ENCODE measurements at regions not wholly inside any gene's neighbourhood (a gene's known extent, or its start where the extent isn't known, plus 50 kb on each side); places are given as distances from the start of the nearest gene placed in this dataset.
"Not testable (repeated sequence)": the region's sequence is repeated elsewhere in the genome, so short reads cannot be mapped to it uniquely, and the experiment has no call there.

DNA sequence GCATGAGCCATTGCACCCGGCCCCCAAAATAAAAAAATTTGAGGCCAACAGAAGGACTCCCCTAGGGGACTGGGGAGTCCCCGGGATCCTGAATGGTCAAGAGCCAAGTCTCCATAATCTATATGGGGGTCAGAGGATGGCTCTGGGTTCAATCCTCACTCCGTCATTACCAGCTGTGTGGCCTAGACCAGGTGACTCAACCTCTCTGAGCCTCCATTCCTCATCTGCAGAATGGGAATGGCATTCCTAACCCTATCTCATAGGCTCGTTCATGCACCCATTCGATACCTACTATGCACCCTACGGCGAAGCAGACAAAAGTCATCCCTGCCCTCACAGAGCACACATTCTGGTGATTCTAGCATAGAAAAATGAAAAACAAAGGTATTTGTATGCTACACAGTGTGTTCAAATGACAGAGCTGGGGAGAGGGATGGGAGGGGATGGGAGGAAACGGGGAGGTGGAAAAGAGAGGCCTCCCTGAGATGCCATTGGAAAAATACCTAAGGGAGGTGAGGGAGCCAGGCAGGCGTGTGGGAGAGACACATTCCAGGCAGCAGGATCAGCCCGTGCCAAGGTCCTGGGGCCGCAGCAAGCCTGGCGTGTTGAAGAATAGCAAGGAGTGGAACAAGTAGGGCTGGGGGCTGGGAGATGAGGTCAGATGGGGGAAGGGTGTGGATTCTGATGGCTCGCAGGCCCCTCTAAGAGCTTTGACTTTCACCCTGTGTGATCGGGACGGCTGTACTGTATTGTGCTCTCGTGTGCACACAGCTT is 71.2 kb downstream of the RMI2 start:
- no peaks in the 10 kb centered on the region for H4K20me1 ChIP-seq (ENCODE audit: insufficient read depth, low read length)
- no peaks in the 10 kb centered on the region for H3K4me1 ChIP-seq (ENCODE audit: insufficient read depth, low read length)
- no peaks in the 10 kb centered on the region for H3K79me2 ChIP-seq (ENCODE audit: insufficient read depth, low read length)
- no peak overlapping the region for H2AFZ ChIP-seq (ENCODE audit: low read depth, low read length)
- H3K27me3 Mint-ChIP-seq (ENCODE audit: low read depth, unreplicated experiment) = peaks cover 8% of the 10 kb centered on the region
- no peaks in the 10 kb centered on the region for H3K36me3 ChIP-seq (ENCODE audit: insufficient read depth, low read length)
- H3K27ac Mint-ChIP-seq (ENCODE audit: unreplicated experiment) = no peak overlapping the region
- TF ChIP-seq EZH2 (IDR thresholded peaks at IDR 0.05; ENCODE audit: insufficient read depth, low read length) = no peak
- TF ChIP-seq, protein P1, sequence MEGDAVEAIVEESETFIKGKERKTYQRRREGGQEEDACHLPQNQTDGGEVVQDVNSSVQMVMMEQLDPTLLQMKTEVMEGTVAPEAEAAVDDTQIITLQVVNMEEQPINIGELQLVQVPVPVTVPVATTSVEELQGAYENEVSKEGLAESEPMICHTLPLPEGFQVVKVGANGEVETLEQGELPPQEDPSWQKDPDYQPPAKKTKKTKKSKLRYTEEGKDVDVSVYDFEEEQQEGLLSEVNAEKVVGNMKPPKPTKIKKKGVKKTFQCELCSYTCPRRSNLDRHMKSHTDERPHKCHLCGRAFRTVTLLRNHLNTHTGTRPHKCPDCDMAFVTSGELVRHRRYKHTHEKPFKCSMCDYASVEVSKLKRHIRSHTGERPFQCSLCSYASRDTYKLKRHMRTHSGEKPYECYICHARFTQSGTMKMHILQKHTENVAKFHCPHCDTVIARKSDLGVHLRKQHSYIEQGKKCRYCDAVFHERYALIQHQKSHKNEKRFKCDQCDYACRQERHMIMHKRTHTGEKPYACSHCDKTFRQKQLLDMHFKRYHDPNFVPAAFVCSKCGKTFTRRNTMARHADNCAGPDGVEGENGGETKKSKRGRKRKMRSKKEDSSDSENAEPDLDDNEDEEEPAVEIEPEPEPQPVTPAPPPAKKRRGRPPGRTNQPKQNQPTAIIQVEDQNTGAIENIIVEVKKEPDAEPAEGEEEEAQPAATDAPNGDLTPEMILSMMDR (IDR thresholded peaks at IDR 0.05; ENCODE audit: insufficient read depth, low read depth, low read length) = no peak
- H3K4me3 ChIP-seq (ENCODE audit: insufficient read depth, low read depth, low read length) = no peak overlapping the region
- H3K4me1 Mint-ChIP-seq (ENCODE audit: low read depth, unreplicated experiment) = peaks cover 4% of the 10 kb centered on the region
- no peaks in the 10 kb centered on the region for H3K36me3 Mint-ChIP-seq (ENCODE audit: low read depth, unreplicated experiment)
- DNase-seq (ENCODE audit: low read depth) (no peak), FAIRE-seq (no peak)
- no peaks in the 10 kb centered on the region for H3K27me3 ChIP-seq (ENCODE audit: insufficient read depth, low read length)
- no peak overlapping the region for H3K9ac ChIP-seq (ENCODE audit: low read length)
- no peak overlapping the region for H3K4me3 Mint-ChIP-seq (ENCODE audit: unreplicated experiment)
- no peaks in the 10 kb centered on the region for H3K9me3 ChIP-seq (ENCODE audit: insufficient read depth, low read depth, low read length)
- peaks cover 5% of the 10 kb centered on the region for H3K9me3 Mint-ChIP-seq (ENCODE audit: unreplicated experiment)
- H3K27ac ChIP-seq (ENCODE audit: low read depth, low read length) = no peak overlapping the region
- no peak overlapping the region for H3K4me2 ChIP-seq (ENCODE audit: low read length)

GRCh38 chr16:11417487-11417886 is 72.2 kb downstream of the RMI2 start:
- no peak for FAIRE-seq
- H3K36me3 ChIP-seq (ENCODE audit: insufficient read depth, low read length) = no peaks in the 10 kb centered on the region
- TF ChIP-seq EZH2 (IDR thresholded peaks at IDR 0.05; ENCODE audit: insufficient read depth, low read length) = no peak
- TF ChIP-seq, protein P1 (IDR thresholded peaks at IDR 0.05; ENCODE audit: insufficient read depth, low read depth, low read length) = no peak
- DNase-seq (ENCODE audit: low read depth) = no peak
- H3K9me3 Mint-ChIP-seq (ENCODE audit: unreplicated experiment) = peaks cover 5% of the 10 kb centered on the region
- peaks cover 8% of the 10 kb centered on the region for H3K27me3 Mint-ChIP-seq (ENCODE audit: low read depth, unreplicated experiment)
- no peak overlapping the region for H3K4me3 Mint-ChIP-seq (ENCODE audit: unreplicated experiment)
- no peaks in the 10 kb centered on the region for H3K36me3 Mint-ChIP-seq (ENCODE audit: low read depth, unreplicated experiment)
- no peaks in the 10 kb centered on the region for H3K4me1 ChIP-seq (ENCODE audit: insufficient read depth, low read length)
- H3K27ac Mint-ChIP-seq (ENCODE audit: unreplicated experiment) = no peak overlapping the region
- H3K9ac ChIP-seq (ENCODE audit: low read length) = no peak overlapping the region
- H3K79me2 ChIP-seq (ENCODE audit: insufficient read depth, low read length) = no peaks in the 10 kb centered on the region
- H3K27me3 ChIP-seq (ENCODE audit: insufficient read depth, low read length) = no peaks in the 10 kb centered on the region
- H2AFZ ChIP-seq (ENCODE audit: low read depth, low read length) = no peak overlapping the region
- H3K4me2 ChIP-seq (ENCODE audit: low read length) = no peak overlapping the region
- H3K9me3 ChIP-seq (ENCODE audit: insufficient read depth, low read depth, low read length) = no peaks in the 10 kb centered on the region
- H4K20me1 ChIP-seq (ENCODE audit: insufficient read depth, low read length) = no peaks in the 10 kb centered on the region
- peaks cover 4% of the 10 kb centered on the region for H3K4me1 Mint-ChIP-seq (ENCODE audit: low read depth, unreplicated experiment)
- no peak overlapping the region for H3K4me3 ChIP-seq (ENCODE audit: insufficient read depth, low read depth, low read length)
- H3K27ac ChIP-seq (ENCODE audit: low read depth, low read length) = no peak overlapping the region

- no peaks in the 10 kb centered on the region for H3K36me3 ChIP-seq (ENCODE audit: insufficient read depth, low read length)
- no peak for FAIRE-seq
- no peak overlapping the region for H3K4me2 ChIP-seq (ENCODE audit: low read length)
- no peak overlapping the region for H3K4me3 ChIP-seq (ENCODE audit: insufficient read depth, low read depth, low read length)
- no peaks in the 10 kb centered on the region for H3K79me2 ChIP-seq (ENCODE audit: insufficient read depth, low read length)
- H4K20me1 ChIP-seq (ENCODE audit: insufficient read depth, low read length) = no peaks in the 10 kb centered on the region
- no peaks in the 10 kb centered on the region for H3K27me3 ChIP-seq (ENCODE audit: insufficient read depth, low read length)
- H3K9ac ChIP-seq (ENCODE audit: low read length) = no peak overlapping the region
- peaks cover 5% of the 10 kb centered on the region for H3K9me3 Mint-ChIP-seq (ENCODE audit: unreplicated experiment)
- no peaks in the 10 kb centered on the region for H3K9me3 ChIP-seq (ENCODE audit: insufficient read depth, low read depth, low read length)
- H3K27me3 Mint-ChIP-seq (ENCODE audit: low read depth, unreplicated experiment) = peaks cover 13% of the 10 kb centered on the region
- peaks cover 4% of the 10 kb centered on the region for H3K4me1 Mint-ChIP-seq (ENCODE audit: low read depth, unreplicated experiment)
- H3K27ac ChIP-seq (ENCODE audit: low read depth, low read length) = no peak overlapping the region
- TF ChIP-seq EZH2 (IDR thresholded peaks at IDR 0.05; ENCODE audit: insufficient read depth, low read length) = no peak
- TF ChIP-seq, protein P1 (IDR thresholded peaks at IDR 0.05; ENCODE audit: insufficient read depth, low read depth, low read length) = no peak
- H3K36me3 Mint-ChIP-seq (ENCODE audit: low read depth, unreplicated experiment) = no peaks in the 10 kb centered on the region
- no peak overlapping the region for H3K4me3 Mint-ChIP-seq (ENCODE audit: unreplicated experiment)
- H3K27ac Mint-ChIP-seq (ENCODE audit: unreplicated experiment) = no peak overlapping the region
- peak; percentile 45 for DNase-seq (ENCODE audit: low read depth)
- no peak overlapping the region for H2AFZ ChIP-seq (ENCODE audit: low read depth, low read length)
- no peaks in the 10 kb centered on the region for H3K4me1 ChIP-seq (ENCODE audit: insufficient read depth, low read length)
These were observed 73.2 kb downstream of the RMI2 start for GRCh38 chr16:11418506-11418905.

GRCh38 chr16:11420067-11420466 is 74.8 kb downstream of the RMI2 start:
- not testable (repeated sequence) for FAIRE-seq; H3K79me2 ChIP-seq (ENCODE audit: insufficient read depth, low read length); H3K9me3 ChIP-seq (ENCODE audit: insufficient read depth, low read depth, low read length); H3K27ac Mint-ChIP-seq (ENCODE audit: unreplicated experiment); H3K4me3 Mint-ChIP-seq (ENCODE audit: unreplicated experiment); H3K4me3 ChIP-seq (ENCODE audit: insufficient read depth, low read depth, low read length); DNase-seq (ENCODE audit: low read depth); H3K4me2 ChIP-seq (ENCODE audit: low read length); H3K36me3 Mint-ChIP-seq (ENCODE audit: low read depth, unreplicated experiment); H3K4me1 ChIP-seq (ENCODE audit: insufficient read depth, low read length); H4K20me1 ChIP-seq (ENCODE audit: insufficient read depth, low read length); H3K9ac ChIP-seq (ENCODE audit: low read length); H3K27ac ChIP-seq (ENCODE audit: low read depth, low read length); H3K36me3 ChIP-seq (ENCODE audit: insufficient read depth, low read length); H3K9me3 Mint-ChIP-seq (ENCODE audit: unreplicated experiment); H2AFZ ChIP-seq (ENCODE audit: low read depth, low read length); H3K4me1 Mint-ChIP-seq (ENCODE audit: low read depth, unreplicated experiment); H3K27me3 ChIP-seq (ENCODE audit: insufficient read depth, low read length)
- peaks cover 13% of the 10 kb centered on the region for H3K27me3 Mint-ChIP-seq (ENCODE audit: low read depth, unreplicated experiment)

All from astrocyte (in vitro differentiated cells and primary cell).